ENCODE measurements at regions not wholly inside any gene's neighbourhood (a gene's known extent, or its start where the extent isn't known, plus 50 kb on each side); places are given as distances from the start of the nearest gene placed in this dataset.

- Histone ChIP-seq H3K9me3 (no peaks in the 10 kb centered on the region), H3K27ac (no peak overlapping the region), H3K4me1 (no peaks in the 10 kb centered on the region), H3K4me3 (no peak overlapping the region), H3K4me2 (no peak overlapping the region)
- TF ChIP-seq USF2 (IDR thresholded peaks at IDR 0.05) (no peak), MAFK (IDR thresholded peaks at IDR 0.05; ENCODE audit: partially characterized antibody) (no peak), FOXS1 (CRISPR knock-in tag; IDR thresholded peaks at IDR 0.05) (no peak), CTCF (IDR thresholded peaks at IDR 0.05) (no peak), MAX (IDR thresholded peaks at IDR 0.05) (no peak), CHD4 (IDR thresholded peaks at IDR 0.05; ENCODE audit: borderline replicate concordance) (no peak), JUN (IDR thresholded peaks at IDR 0.05) (no peak), ELK1 (IDR thresholded peaks at IDR 0.05; ENCODE audit: low read depth, low read length) (no peak), BHLHE40 (IDR thresholded peaks at IDR 0.05; ENCODE audit: low read depth, low read length) (no peak), RARB (CRISPR knock-in tag; IDR thresholded peaks at IDR 0.05) (no peak), FOSL2 (IDR thresholded peaks at IDR 0.05) (no peak), FOSL2 (CRISPR knock-in tag; IDR thresholded peaks at IDR 0.05) (no peak), PHF8 (IDR thresholded peaks at IDR 0.05; ENCODE audit: borderline replicate concordance, low read depth) (no peak), ZNF302 (CRISPR knock-in tag; IDR thresholded peaks at IDR 0.05) (no peak), HMGXB4 (CRISPR knock-in tag; IDR thresholded peaks at IDR 0.05; ENCODE audit: borderline replicate concordance) (no peak)
- ATAC-seq (no peak), FAIRE-seq (no peak), DNase-seq (ENCODE audit: low read depth in 1 of 2, low spot score in 1 of 2) (no peak)
- ChIA-PET CTCF (interaction anchor here (0.6 to 1.6 kb wide), 2 partner anchors 250 to 303 kb away, joined by 3 read pairs; no protein-coding TSS in a partner anchor), POLR2A (no interaction called here)
Observed at GRCh38 chr3:18144571-18144970, 280.6 kb downstream of the SATB1 start.

GRCh38 chr3:18143258-18143780, 281.8 kb downstream of the SATB1 start:
- ATAC-seq (no peak), FAIRE-seq (no peak), DNase-seq (ENCODE audit: low read depth in 1 of 2, low spot score in 1 of 2) (no peak)
- peak; percentile 58 for TF ChIP-seq MAFK (IDR thresholded peaks at IDR 0.05; ENCODE audit: partially characterized antibody)
- no peak for TF ChIP-seq NR3C1 (IDR thresholded peaks at IDR 0.05)
- Histone ChIP-seq H3K4me2 (no peak overlapping the region), H3K4me1 (no peaks in the 10 kb centered on the region), H3K9me3 (no peaks in the 10 kb centered on the region), H3K27ac (no peak overlapping the region), H3K4me3 (no peak overlapping the region)
- POLR2A ChIA-PET, result no interaction called here
- WGBS (ENCODE audit: missing lambda C conversion rate), result 62% methylated on average over 6 of the region's 6 CpGs
- CTCF ChIA-PET, result no interaction called here

- Histone ChIP-seq H3K9me3 (no peaks in the 10 kb centered on the region), H3K4me3 (no peak overlapping the region), H3K4me2 (no peak overlapping the region), H3K27ac (no peak overlapping the region), H3K4me1 (peaks cover 16% of the 10 kb centered on the region; the same call in 2 of the 3 replicates)
- POLR2A ChIA-PET, result no interaction called here
- CTCF ChIA-PET, result no interaction called here
- ATAC-seq (no peak), FAIRE-seq (no peak), DNase-seq (ENCODE audit: low read depth in 1 of 2, low spot score in 1 of 2) (no peak)
- WGBS (ENCODE audit: missing lambda C conversion rate), result 68% methylated on average over 2 of the region's 2 CpGs
- TF ChIP-seq HEYL (CRISPR knock-in tag; IDR thresholded peaks at IDR 0.05), result no peak
- no peak for TF ChIP-seq ESRRA (IDR thresholded peaks at IDR 0.05; ENCODE audit: borderline replicate concordance, low read length)
- no peak for TF ChIP-seq MAFK (IDR thresholded peaks at IDR 0.05; ENCODE audit: partially characterized antibody)
- no peak for TF ChIP-seq MAZ (IDR thresholded peaks at IDR 0.05; ENCODE audit: borderline replicate concordance, low read depth, low read length)
- no peak for TF ChIP-seq JUNB (IDR thresholded peaks at IDR 0.05)
- no peak for TF ChIP-seq ZFP36 (IDR thresholded peaks at IDR 0.05; ENCODE audit: borderline replicate concordance, partially characterized antibody)
- no peak for TF ChIP-seq EHMT2 (IDR thresholded peaks at IDR 0.05; ENCODE audit: low read depth)
- TF ChIP-seq POLR2A (IDR thresholded peaks at IDR 0.05; ENCODE audit: low read length), result no peak
- no peak for TF ChIP-seq CHD4 (IDR thresholded peaks at IDR 0.05; ENCODE audit: borderline replicate concordance)
- TF ChIP-seq TP53 (CRISPR knock-in tag; IDR thresholded peaks at IDR 0.05), result no peak
- TF ChIP-seq BHLHE40 (IDR thresholded peaks at IDR 0.05; ENCODE audit: low read depth, low read length), result no peak
- no peak for TF ChIP-seq ELK1 (IDR thresholded peaks at IDR 0.05; ENCODE audit: low read depth, low read length)
- no peak for TF ChIP-seq RARB (CRISPR knock-in tag; IDR thresholded peaks at IDR 0.05)
- no peak for TF ChIP-seq RNF2 (IDR thresholded peaks at IDR 0.05; ENCODE audit: borderline replicate concordance, low read depth)
- no peak for TF ChIP-seq NFE2L2 (conservative IDR thresholded peaks at IDR 0.05; ENCODE audit: low read length)
- TF ChIP-seq ZSCAN20 (CRISPR knock-in tag; IDR thresholded peaks at IDR 0.05), result no peak
- TF ChIP-seq NPAS2 (CRISPR knock-in tag; IDR thresholded peaks at IDR 0.05; ENCODE audit: borderline replicate concordance), result no peak
Observed at GRCh38 chr3:18137958-18138357, 287.2 kb downstream of the SATB1 start.

Data from A549 (cell line).